Liver (tissue), 8 donors: ENCODE measurements at regions not wholly inside any gene's neighbourhood (a gene's known extent, or its start where the extent isn't known, plus 50 kb on each side); places are given as distances from the start of the nearest gene placed in this dataset.

Experiments used
- DNase-seq: peaks from one replicate; pipeline ENCODE4 v3.0.0-alpha.2; 2017; ENCODE audit warnings: low spot score
- H3K27ac ChIP-seq, 2 donors: one replicate each; pipeline ENCODE4 v1.7.0; 2013; ENCODE audit warnings: inconsistent platforms in 2 of 2, low read length in 2 of 2, control low read depth in 1 of 2, low read depth in 1 of 2, mild to moderate bottlenecking in 1 of 2
- H3K27me3 ChIP-seq, 4 donors: one replicate each; pipeline versions ENCODE4 v1.6.1 to v1.7.0; 2013; ENCODE audit warnings: low read length in 3 of 4, inconsistent platforms in 1 of 4, mild to moderate bottlenecking in 1 of 4, moderate library complexity in 1 of 4; ENCODE audit not compliant: control insufficient read depth in 4 of 4, insufficient read depth in 4 of 4
- H3K36me3 ChIP-seq, 4 donors: one replicate each; pipeline versions ENCODE4 v1.6.1 to v1.7.0; 2013; ENCODE audit warnings: low read length in 3 of 4, mild to moderate bottlenecking in 3 of 4, low read depth in 1 of 4, moderate library complexity in 1 of 4; ENCODE audit not compliant: control insufficient read depth in 4 of 4, insufficient read depth in 3 of 4
- H3K4me1 ChIP-seq, 4 donors: one replicate each; pipeline versions ENCODE4 v1.6.1 to v1.7.0; 2013; ENCODE audit warnings: low read length in 3 of 4, mild to moderate bottlenecking in 3 of 4, moderate library complexity in 1 of 4; ENCODE audit not compliant: control insufficient read depth in 4 of 4, insufficient read depth in 4 of 4
- H3K4me3 ChIP-seq, 3 donors: one replicate each; pipeline versions ENCODE4 v1.6.1 to v1.7.0; 2013; ENCODE audit warnings: low read length in 3 of 3, control low read depth in 1 of 3, low read depth in 1 of 3, mild to moderate bottlenecking in 1 of 3
- H3K9ac ChIP-seq, 2 donors: one replicate each; pipeline ENCODE4 v1.7.0; 2013; ENCODE audit warnings: low read length in 2 of 2, mild to moderate bottlenecking in 2 of 2, moderate library complexity in 2 of 2, control low read depth in 1 of 2, low read depth in 1 of 2
- H3K9me3 ChIP-seq, 4 donors: one replicate each; pipeline versions ENCODE4 v1.6.1 to v1.7.0; 2013; ENCODE audit warnings: low read length in 3 of 4; ENCODE audit not compliant: control insufficient read depth in 4 of 4
- ATF3 ChIP-seq: IDR thresholded peaks from 2 replicates; pipeline ENCODE4 v1.6.1; 2016; ENCODE audit warnings: antibody characterized with exemption
- CTCF ChIP-seq: fragments of 150-350 bp; IDR thresholded peaks from 2 replicates; pipeline ENCODE4 v1.5.1; 2017; ENCODE audit warnings: improper control_type of control experiment, low read depth, low read length; ENCODE audit not compliant: missing input control
- EGR1 ChIP-seq, 2 donors: IDR thresholded peaks; 2 replicates each; pipeline ENCODE4 v1.6.1; 2016 to 2018; ENCODE audit warnings: antibody characterized with exemption in 2 of 2, low read depth in 2 of 2
- FOXA1 ChIP-seq: IDR thresholded peaks from 2 replicates; pipeline ENCODE4 v1.6.1; 2016; ENCODE audit warnings: antibody characterized with exemption
- FOXA2 ChIP-seq: IDR thresholded peaks from 2 replicates; pipeline ENCODE4 v1.6.1; 2016; ENCODE audit warnings: antibody characterized with exemption
- GABPA ChIP-seq, 2 donors: IDR thresholded peaks in 1 of 2; conservative IDR thresholded peaks in 1 of 2; 2 replicates each; pipeline ENCODE4 v1.6.1; 2016; ENCODE audit warnings: antibody characterized with exemption in 2 of 2, mild to moderate bottlenecking in 1 of 2, moderate library complexity in 1 of 2
- HNF4A ChIP-seq, 2 donors: conservative IDR thresholded peaks; 2 replicates each; pipeline ENCODE4 v1.6.1; 2016; ENCODE audit warnings: antibody characterized with exemption in 2 of 2, mild to moderate bottlenecking in 2 of 2
- JUND ChIP-seq, 2 donors: IDR thresholded peaks; 2 replicates each; pipeline ENCODE4 v1.6.1; 2016; ENCODE audit warnings: antibody characterized with exemption in 2 of 2
- MAX ChIP-seq: IDR thresholded peaks from 2 replicates; pipeline ENCODE4 v1.6.1; 2016; ENCODE audit warnings: antibody characterized with exemption
- RAD21 ChIP-seq, 2 donors: IDR thresholded peaks; 2 replicates each; pipeline ENCODE4 v1.6.1; 2016; ENCODE audit warnings: antibody characterized with exemption in 2 of 2, mild to moderate bottlenecking in 2 of 2
- REST ChIP-seq: IDR thresholded peaks from 2 replicates; pipeline ENCODE4 v1.6.1; 2016; ENCODE audit warnings: antibody characterized with exemption, mild to moderate bottlenecking
- RXRA ChIP-seq, 2 donors: IDR thresholded peaks; 2 replicates each; pipeline ENCODE4 v1.6.1; 2017 to 2018; ENCODE audit warnings: antibody characterized with exemption in 2 of 2, mild to moderate bottlenecking in 1 of 2
- SP1 ChIP-seq: IDR thresholded peaks from 2 replicates; pipeline ENCODE4 v1.6.1; 2018; ENCODE audit warnings: antibody characterized with exemption, mild to moderate bottlenecking
- TAF1 ChIP-seq: conservative IDR thresholded peaks from 2 replicates; pipeline ENCODE4 v1.6.1; 2016; ENCODE audit warnings: antibody characterized with exemption, mild to moderate bottlenecking
- YY1 ChIP-seq: IDR thresholded peaks from 2 replicates; pipeline ENCODE4 v1.6.1; 2016; ENCODE audit warnings: antibody characterized with exemption, mild to moderate bottlenecking
- ZBTB33 ChIP-seq: IDR thresholded peaks from 2 replicates; pipeline ENCODE4 v1.6.1; 2016; ENCODE audit warnings: antibody characterized with exemption
- WGBS: extraction: QIAGEN DNeasy Blood & Tissue Kit; methylation state at CpG from one replicate; pipeline ENCODE4 v1.1.7; 2013; 5-methylcytosine and 5-hydroxymethylcytosine counted together
- donor health status: healthy.
- donor health status: healthy.
- donor health status: healthy.
- donor health status: healthy.
- donor health status: healthy.

- no peaks in the 10 kb centered on the region for H3K9me3 ChIP-seq
Observed at GRCh38 chrX:102043380-102043779, 82.1 kb upstream of the TCEAL2 start.

GRCh38 chrX:102042372-102043325, 82.8 kb upstream of the TCEAL2 start:
- no peak for DNase-seq
- Histone ChIP-seq H3K9me3 (no peaks in the 10 kb centered on the region), H3K27me3 (peaks cover 0 to 2% (median 0%) of the 10 kb centered on the region in 4 donors), H3K36me3 (no peaks in the 10 kb centered on the region), H3K27ac (no peak overlapping the region), H3K9ac (no peak overlapping the region), H3K4me3 (no peak overlapping the region), H3K4me1 (no peaks in the 10 kb centered on the region)
- WGBS: 75% methylated on average over 7 of the region's 7 CpGs
- TF ChIP-seq MAX (no peak), YY1 (no peak), CTCF (no peak), FOXA2 (no peak), TAF1 (no peak), JUND (IDR thresholded peaks at IDR 0.05) (no peak), GABPA (IDR thresholded peaks at IDR 0.05 in 1 of 2, conservative IDR thresholded peaks at IDR 0.05 in 1 of 2) (no peak), HNF4A (conservative IDR thresholded peaks at IDR 0.05) (no peak), FOXA1 (no peak), EGR1 (IDR thresholded peaks at IDR 0.05; ENCODE audit: low read depth in 2 of 2) (no peak)

More at GRCh38 chrX:102043380-102043779, 82.1 kb upstream of the TCEAL2 start:
- TF ChIP-seq YY1 (no peak), JUND (IDR thresholded peaks at IDR 0.05) (no peak), MAX (no peak), ATF3 (no peak), FOXA2 (no peak), TAF1 (no peak)
- Histone ChIP-seq H3K9ac (no peak overlapping the region), H3K4me1 (no peaks in the 10 kb centered on the region), H3K4me3 (no peak overlapping the region), H3K27ac (no peak overlapping the region), H3K36me3 (no peaks in the 10 kb centered on the region), H3K27me3 (peaks cover 0 to 2% (median 0%) of the 10 kb centered on the region in 4 donors)
- no peak for DNase-seq
- 76% methylated on average over 3 of the region's 3 CpGs for WGBS

- Histone ChIP-seq H3K4me1 (no peaks in the 10 kb centered on the region), H3K4me3 (no peak overlapping the region), H3K9me3 (peaks cover 0 to 24% (median 8%) of the 10 kb centered on the region in 4 donors), H3K27ac (no peak overlapping the region), H3K9ac (no peak overlapping the region), H3K36me3 (no peaks in the 10 kb centered on the region), H3K27me3 (no peaks in the 10 kb centered on the region)
- no peak for DNase-seq
- 54% methylated on average over 2 of the region's 2 CpGs for WGBS
- TF ChIP-seq FOXA1 (no peak), RXRA (IDR thresholded peaks at IDR 0.05) (no peak), RAD21 (IDR thresholded peaks at IDR 0.05) (no peak), YY1 (no peak), REST (no peak), GABPA (IDR thresholded peaks at IDR 0.05 in 1 of 2, conservative IDR thresholded peaks at IDR 0.05 in 1 of 2) (no peak), ZBTB33 (no peak), SP1 (no peak), EGR1 (IDR thresholded peaks at IDR 0.05; ENCODE audit: low read depth in 2 of 2) (no peak), MAX (no peak)
Observed at GRCh38 chrX:102029026-102029425, 96.5 kb upstream of the TCEAL2 start.
